RWPE2 (cell line): ENCODE measurements at regions not wholly inside any gene's neighbourhood (a gene's known extent, or its start where the extent isn't known, plus 50 kb on each side); places are given as distances from the start of the nearest gene placed in this dataset.
A peak's percentile ranks its signal among the peaks of the same experiment; 100 is the strongest.

Experiments used
- ATAC-seq: fragments of 200-7000 bp; cut with Tn5 transposase; 3 replicates; pipeline ENCODE4 v1.9.1; 2021; ENCODE audit warnings: low read depth
- DNase-seq: peaks from one replicate; pipeline ENCODE4 v3.0.0-alpha.2; 2020; ENCODE audit warnings: low spot score
- H3K27ac ChIP-seq: fragments of 450-650 bp; 2 replicates; pipeline ENCODE4 v1.5.1; 2017; ENCODE audit warnings: mild to moderate bottlenecking; ENCODE audit not compliant: poor library complexity, severe bottlenecking
- H3K27me3 ChIP-seq: fragments of 250-450 bp; sonication (Bioruptor Pico); 2 replicates; pipeline ENCODE4 v1.5.1; 2021; ENCODE audit warnings: mild to moderate bottlenecking, moderate library complexity; ENCODE audit not compliant: insufficient read depth, poor library complexity, severe bottlenecking
- H3K36me3 ChIP-seq: fragments of 250-450 bp; sonication (Bioruptor Pico); 2 replicates; pipeline ENCODE4 v1.5.1; 2020; ENCODE audit warnings: low read depth, mild to moderate bottlenecking, moderate library complexity
- H3K4me1 ChIP-seq: fragments of 250-450 bp; sonication (Bioruptor Pico); 2 replicates; pipeline ENCODE4 v1.5.1; 2021; ENCODE audit warnings: mild to moderate bottlenecking, moderate library complexity; ENCODE audit not compliant: insufficient read depth, poor library complexity, severe bottlenecking
- H3K4me3 ChIP-seq: fragments of 250-450 bp; sonication (Bioruptor Pico); 2 replicates; pipeline ENCODE4 v1.5.1; 2021; ENCODE audit warnings: mild to moderate bottlenecking, moderate library complexity; ENCODE audit not compliant: severe bottlenecking
- H3K9me3 ChIP-seq: fragments of 250-450 bp; sonication (Bioruptor Pico); 2 replicates; pipeline ENCODE4 v1.5.1; 2021; ENCODE audit warnings: mild to moderate bottlenecking, moderate library complexity; ENCODE audit not compliant: severe bottlenecking
- TF ChIP-seq, protein P1 (sequence below): fragments of 450-650 bp; IDR thresholded peaks from one replicate; pipeline ENCODE4 v1.5.1; 2017; ENCODE audit warnings: mild to moderate bottlenecking, moderate library complexity; ENCODE audit not compliant: poor library complexity, severe bottlenecking

DNA sequence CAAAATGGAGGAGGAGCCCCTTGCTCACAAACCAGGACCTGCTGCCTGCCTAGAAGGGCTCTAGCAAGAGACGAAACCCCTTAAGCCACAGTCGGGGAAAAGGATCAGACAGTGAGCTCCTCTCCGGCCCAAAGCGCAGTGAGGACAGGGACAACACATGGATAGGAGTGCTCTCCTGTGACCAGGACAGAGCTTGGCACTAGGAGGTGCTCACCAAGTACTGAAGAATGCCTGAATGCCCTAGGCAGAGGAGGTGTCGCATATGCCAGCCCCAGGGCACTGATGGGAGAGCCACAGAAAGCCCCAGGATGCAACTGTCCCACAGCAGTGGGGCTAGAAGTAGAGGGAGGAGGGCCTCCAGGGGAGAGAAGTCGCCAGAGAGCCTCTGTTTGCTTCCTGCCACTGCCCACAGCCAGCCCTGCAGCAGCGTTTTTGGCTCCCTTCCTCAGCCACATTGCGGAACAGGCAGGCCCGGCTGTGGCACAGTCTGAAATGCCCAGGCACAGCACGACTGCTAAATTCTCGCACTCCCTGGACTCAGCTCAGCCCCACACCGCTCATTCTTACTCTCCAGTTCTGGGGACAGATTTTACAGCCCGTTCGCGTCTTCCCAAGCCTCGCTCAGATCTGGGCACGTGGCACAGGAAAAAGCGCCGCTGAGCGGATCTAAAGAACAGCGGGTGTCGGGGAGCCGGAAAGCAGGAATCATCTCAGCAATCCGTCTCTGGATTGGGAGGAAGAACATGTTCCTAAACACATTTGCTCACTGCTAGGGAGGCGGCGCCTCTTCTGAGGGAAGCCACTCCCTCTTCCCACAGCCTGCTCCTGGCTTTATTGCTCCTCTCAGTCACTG, 98.7 kb upstream of the POU3F3 start:
- Histone ChIP-seq H3K27me3 (peaks cover 8% of the 10 kb centered on the region), H3K27ac (no peak overlapping the region)
- peak; percentile 14; the same call in 1 of the 3 replicates for ATAC-seq

DNA sequence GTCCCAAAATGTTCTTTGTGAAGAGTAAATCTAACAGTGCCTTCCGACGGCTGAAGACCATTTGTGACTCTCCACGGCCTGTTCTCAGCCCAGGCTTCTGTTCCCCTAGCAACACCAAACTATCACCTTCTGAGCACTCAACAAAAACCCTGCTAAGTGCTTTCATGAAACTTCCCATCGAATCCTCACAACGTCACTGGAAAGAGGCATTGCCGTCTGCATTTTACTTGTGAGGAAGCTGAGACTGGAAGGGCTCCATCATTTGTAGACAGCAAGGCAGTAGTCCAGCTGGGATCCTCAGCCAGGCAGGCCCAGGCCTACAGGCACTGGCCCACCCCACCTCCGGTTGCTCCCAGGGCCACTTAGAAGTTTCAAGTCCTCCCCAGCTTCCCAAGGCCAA, 97.8 kb upstream of the POU3F3 start:
- Histone ChIP-seq H3K4me1 (no peaks in the 10 kb centered on the region), H3K4me3 (no peak overlapping the region), H3K27me3 (peaks cover 8% of the 10 kb centered on the region), H3K27ac (no peak overlapping the region), H3K36me3 (no peaks in the 10 kb centered on the region), H3K9me3 (no peaks in the 10 kb centered on the region)
- ATAC-seq (no peak), DNase-seq (no peak)
- TF ChIP-seq, protein P1, sequence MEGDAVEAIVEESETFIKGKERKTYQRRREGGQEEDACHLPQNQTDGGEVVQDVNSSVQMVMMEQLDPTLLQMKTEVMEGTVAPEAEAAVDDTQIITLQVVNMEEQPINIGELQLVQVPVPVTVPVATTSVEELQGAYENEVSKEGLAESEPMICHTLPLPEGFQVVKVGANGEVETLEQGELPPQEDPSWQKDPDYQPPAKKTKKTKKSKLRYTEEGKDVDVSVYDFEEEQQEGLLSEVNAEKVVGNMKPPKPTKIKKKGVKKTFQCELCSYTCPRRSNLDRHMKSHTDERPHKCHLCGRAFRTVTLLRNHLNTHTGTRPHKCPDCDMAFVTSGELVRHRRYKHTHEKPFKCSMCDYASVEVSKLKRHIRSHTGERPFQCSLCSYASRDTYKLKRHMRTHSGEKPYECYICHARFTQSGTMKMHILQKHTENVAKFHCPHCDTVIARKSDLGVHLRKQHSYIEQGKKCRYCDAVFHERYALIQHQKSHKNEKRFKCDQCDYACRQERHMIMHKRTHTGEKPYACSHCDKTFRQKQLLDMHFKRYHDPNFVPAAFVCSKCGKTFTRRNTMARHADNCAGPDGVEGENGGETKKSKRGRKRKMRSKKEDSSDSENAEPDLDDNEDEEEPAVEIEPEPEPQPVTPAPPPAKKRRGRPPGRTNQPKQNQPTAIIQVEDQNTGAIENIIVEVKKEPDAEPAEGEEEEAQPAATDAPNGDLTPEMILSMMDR, result no peak

More for the DNA sequence above, 98.7 kb upstream of the POU3F3 start:
- Histone ChIP-seq H3K4me3 (no peak overlapping the region), H3K4me1 (no peaks in the 10 kb centered on the region), H3K9me3 (no peaks in the 10 kb centered on the region), H3K36me3 (no peaks in the 10 kb centered on the region)
- DNase-seq, result no peak
- TF ChIP-seq, protein P1, result no peak

DNA sequence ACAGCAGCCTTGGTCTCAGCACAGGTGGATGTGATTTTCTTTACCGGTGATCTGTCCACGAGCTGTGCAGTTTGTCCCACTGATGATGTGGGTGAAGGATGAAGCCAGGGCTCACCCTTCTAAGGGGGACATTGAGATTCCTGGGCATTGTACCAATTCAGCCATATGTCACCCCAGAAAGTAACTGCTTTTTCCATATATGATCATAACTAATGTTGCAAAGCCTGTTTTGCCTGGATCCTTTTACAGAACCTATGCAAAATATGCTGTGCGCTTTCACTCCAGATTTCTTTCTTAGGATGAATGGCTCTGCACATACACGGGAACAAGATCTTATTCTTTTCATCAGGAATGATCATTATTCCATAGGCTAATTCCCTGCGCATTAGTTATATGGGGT, 96.9 kb upstream of the POU3F3 start:
- DNase-seq, result no peak
- ATAC-seq, result no peak
- no peak overlapping the region for H3K27ac ChIP-seq
- no peaks in the 10 kb centered on the region for H3K9me3 ChIP-seq
- TF ChIP-seq, protein P1, result no peak
- peaks cover 8% of the 10 kb centered on the region for H3K27me3 ChIP-seq
- H3K4me1 ChIP-seq, result no peaks in the 10 kb centered on the region
- H3K4me3 ChIP-seq, result no peak overlapping the region
- no peaks in the 10 kb centered on the region for H3K36me3 ChIP-seq

DNA sequence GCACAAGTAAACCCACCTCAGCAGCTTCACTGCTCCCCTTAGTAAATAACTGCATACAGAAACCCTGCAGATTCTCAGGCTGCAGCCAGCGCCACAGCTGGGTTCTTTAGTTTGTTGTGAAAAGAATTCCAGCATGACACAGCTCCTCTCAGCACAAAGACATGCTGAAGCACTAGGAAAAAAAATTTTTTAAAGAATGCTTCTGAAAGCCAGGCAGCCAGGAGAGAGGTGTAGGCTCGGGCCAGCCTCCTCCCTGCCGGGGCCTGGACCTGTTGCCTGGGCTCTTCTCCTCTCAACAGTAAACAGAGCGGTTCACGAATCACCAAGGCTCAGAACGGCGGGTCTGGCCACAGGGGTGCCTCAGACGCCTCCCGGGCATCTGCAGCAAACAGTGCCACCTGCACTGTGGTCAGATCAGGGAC, 95.7 kb upstream of the POU3F3 start:
- DNase-seq (no peak), ATAC-seq (peak; percentile 68; the same call in 1 of the 3 replicates)
- Histone ChIP-seq H3K27me3 (peaks cover 8% of the 10 kb centered on the region), H3K9me3 (no peaks in the 10 kb centered on the region), H3K27ac (no peak overlapping the region), H3K36me3 (no peaks in the 10 kb centered on the region), H3K4me3 (no peak overlapping the region), H3K4me1 (no peaks in the 10 kb centered on the region)
- TF ChIP-seq, protein P1, result no peak

DNA sequence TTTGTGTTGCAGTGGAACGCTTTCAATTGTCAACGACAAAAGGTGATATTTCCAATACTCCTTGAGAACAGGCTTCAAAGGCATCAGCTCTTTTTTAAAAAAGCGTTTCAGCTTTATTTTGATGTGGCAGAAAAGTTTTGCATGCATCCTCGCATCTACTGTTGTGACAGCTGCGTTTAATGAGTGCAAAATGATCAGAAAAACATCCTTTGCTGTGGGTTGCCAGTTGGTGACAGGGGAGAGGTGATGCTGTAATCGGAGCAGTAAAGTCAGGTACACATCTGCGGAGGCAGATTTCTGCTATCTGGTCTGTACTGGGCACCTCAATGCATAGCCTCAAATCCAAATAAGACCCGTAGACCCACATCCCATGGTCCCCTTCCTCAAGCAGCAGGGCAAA, 91.9 kb upstream of the POU3F3 start:
- H3K4me1 ChIP-seq, result no peaks in the 10 kb centered on the region
- H3K9me3 ChIP-seq, result no peaks in the 10 kb centered on the region
- TF ChIP-seq, protein P1, result no peak
- no peak overlapping the region for H3K4me3 ChIP-seq
- DNase-seq (no peak), ATAC-seq (no peak)
- peaks cover 5% of the 10 kb centered on the region for H3K27me3 ChIP-seq
- no peak overlapping the region for H3K27ac ChIP-seq
- no peaks in the 10 kb centered on the region for H3K36me3 ChIP-seq
